ENCODE measurements at regions not wholly inside any gene's neighbourhood (a gene's known extent, or its start where the extent isn't known, plus 50 kb on each side); places are given as distances from the start of the nearest gene placed in this dataset.

DNA sequence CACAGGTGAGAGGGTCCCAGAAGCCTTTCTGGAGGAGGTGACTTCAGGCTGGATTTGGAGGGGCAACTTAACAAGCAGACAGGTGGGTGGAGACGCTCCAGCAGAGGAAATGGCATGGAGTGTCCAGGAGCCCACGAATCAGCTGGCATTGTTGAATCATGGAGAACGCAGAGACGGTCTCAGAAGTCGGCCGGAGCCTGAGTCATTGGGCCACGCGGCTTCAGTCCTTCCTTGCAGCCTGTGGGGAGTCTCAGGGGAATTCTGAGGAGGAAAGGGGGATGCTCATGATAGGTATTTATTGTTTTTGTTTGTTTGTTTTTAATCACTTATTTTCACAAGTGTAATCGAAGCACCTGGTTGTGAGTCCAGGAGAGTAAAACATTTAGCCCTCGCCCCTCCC is 184.6 kb upstream of the HDAC4 start:
- no peak for DNase-seq (ENCODE audit: extremely low spot score)
- TF ChIP-seq, protein P1, sequence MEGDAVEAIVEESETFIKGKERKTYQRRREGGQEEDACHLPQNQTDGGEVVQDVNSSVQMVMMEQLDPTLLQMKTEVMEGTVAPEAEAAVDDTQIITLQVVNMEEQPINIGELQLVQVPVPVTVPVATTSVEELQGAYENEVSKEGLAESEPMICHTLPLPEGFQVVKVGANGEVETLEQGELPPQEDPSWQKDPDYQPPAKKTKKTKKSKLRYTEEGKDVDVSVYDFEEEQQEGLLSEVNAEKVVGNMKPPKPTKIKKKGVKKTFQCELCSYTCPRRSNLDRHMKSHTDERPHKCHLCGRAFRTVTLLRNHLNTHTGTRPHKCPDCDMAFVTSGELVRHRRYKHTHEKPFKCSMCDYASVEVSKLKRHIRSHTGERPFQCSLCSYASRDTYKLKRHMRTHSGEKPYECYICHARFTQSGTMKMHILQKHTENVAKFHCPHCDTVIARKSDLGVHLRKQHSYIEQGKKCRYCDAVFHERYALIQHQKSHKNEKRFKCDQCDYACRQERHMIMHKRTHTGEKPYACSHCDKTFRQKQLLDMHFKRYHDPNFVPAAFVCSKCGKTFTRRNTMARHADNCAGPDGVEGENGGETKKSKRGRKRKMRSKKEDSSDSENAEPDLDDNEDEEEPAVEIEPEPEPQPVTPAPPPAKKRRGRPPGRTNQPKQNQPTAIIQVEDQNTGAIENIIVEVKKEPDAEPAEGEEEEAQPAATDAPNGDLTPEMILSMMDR (IDR thresholded peaks at IDR 0.05; ENCODE audit: control extremely low read depth, extremely low read depth, low read depth, missing control alignments): no peak
- ChIA-PET CTCF (no interaction called here), POLR2A (no interaction called here)

GRCh38 chr2:239584986-239585385 is 184.2 kb upstream of the HDAC4 start:
- TF ChIP-seq, protein P1 (IDR thresholded peaks at IDR 0.05; ENCODE audit: control extremely low read depth, extremely low read depth, low read depth, missing control alignments): no peak
- POLR2A ChIA-PET: no interaction called here

GRCh38 chr2:239583879-239584859 is 183.3 kb upstream of the HDAC4 start:
- POLR2A ChIA-PET: no interaction called here

More at GRCh38 chr2:239584986-239585385, 184.2 kb upstream of the HDAC4 start:
- CTCF ChIA-PET: no interaction called here
- DNase-seq (ENCODE audit: extremely low spot score): no peak

GRCh38 chr2:239583171-239583878 is 182.5 kb upstream of the HDAC4 start:
- ChIA-PET CTCF (no interaction called here), POLR2A (no interaction called here)
- TF ChIP-seq, protein P1 (IDR thresholded peaks at IDR 0.05; ENCODE audit: control extremely low read depth, extremely low read depth, low read depth, missing control alignments): no peak
- DNase-seq (ENCODE audit: extremely low spot score): no peak

More at GRCh38 chr2:239583879-239584859, 183.3 kb upstream of the HDAC4 start:
- no peak for DNase-seq (ENCODE audit: extremely low spot score)
- TF ChIP-seq, protein P1 (IDR thresholded peaks at IDR 0.05; ENCODE audit: control extremely low read depth, extremely low read depth, low read depth, missing control alignments): no peak
- CTCF ChIA-PET: no interaction called here

DNA sequence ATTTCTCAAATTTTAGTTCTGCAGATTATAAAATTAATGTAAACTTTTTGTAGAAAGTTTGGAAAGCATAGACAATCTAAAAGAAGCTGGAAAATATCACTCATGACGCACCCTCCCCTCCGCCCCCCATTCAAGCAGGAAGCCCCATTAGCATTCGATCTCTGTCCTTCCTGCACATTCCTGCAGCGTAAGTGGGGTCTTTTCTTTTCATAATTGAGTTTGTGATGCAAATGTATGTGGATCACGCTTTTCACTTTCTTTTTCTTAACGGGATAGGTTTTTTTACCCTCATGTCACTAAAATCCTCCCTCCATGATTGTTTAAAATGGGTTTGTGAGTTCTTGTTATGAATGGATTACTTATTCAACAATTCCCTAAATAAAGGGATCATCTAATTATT is 181.7 kb upstream of the HDAC4 start:
- POLR2A ChIA-PET: no interaction called here

GRCh38 chr2:239581352-239581901 is 180.6 kb upstream of the HDAC4 start:
- CTCF ChIA-PET: no interaction called here
- DNase-seq (ENCODE audit: extremely low spot score): no peak
- TF ChIP-seq, protein P1 (IDR thresholded peaks at IDR 0.05; ENCODE audit: control extremely low read depth, extremely low read depth, low read depth, missing control alignments): no peak
- POLR2A ChIA-PET: no interaction called here

More for the DNA sequence above, 181.7 kb upstream of the HDAC4 start:
- TF ChIP-seq, protein P1 (IDR thresholded peaks at IDR 0.05; ENCODE audit: control extremely low read depth, extremely low read depth, low read depth, missing control alignments): no peak
- CTCF ChIA-PET: no interaction called here
- no peak for DNase-seq (ENCODE audit: extremely low spot score)

Data from GM10248 (cell line).